Panc1 (cell line): ENCODE measurements at regions not wholly inside any gene's neighbourhood (a gene's known extent, or its start where the extent isn't known, plus 50 kb on each side); places are given as distances from the start of the nearest gene placed in this dataset.

Source experiments
- POLR2AphosphoS5 ChIP-seq: IDR thresholded peaks from 2 replicates; pipeline ENCODE4 v1.6.1; 2012; ENCODE audit warnings: mild to moderate bottlenecking, low read depth, low read length, moderate library complexity
- REST ChIP-seq, 2 experiments: IDR thresholded peaks; 2 replicates each; pipeline ENCODE4 v1.6.1; 2011 to 2012; ENCODE audit warnings: low read depth in 2 of 2, control low read depth in 1 of 2, low read length in 1 of 2, mild to moderate bottlenecking in 1 of 2, moderate library complexity in 1 of 2; ENCODE audit not compliant: insufficient read depth in 1 of 2
- SIN3A ChIP-seq: IDR thresholded peaks from 2 replicates; pipeline ENCODE4 v1.6.1; 2012; ENCODE audit warnings: low read depth, mild to moderate bottlenecking, low read length, moderate library complexity, borderline replicate concordance; ENCODE audit not compliant: insufficient read depth
- TCF7L2 ChIP-seq: IDR thresholded peaks from 2 replicates; pipeline ENCODE4 v1.6.1; 2011; ENCODE audit warnings: mild to moderate bottlenecking, low read depth, low read length, inconsistent platforms
- TF ChIP-seq, protein P1 (sequence below): fragments of 450-650 bp; IDR thresholded peaks from 2 replicates; pipeline ENCODE4 v1.5.1; 2017; ENCODE audit warnings: mild to moderate bottlenecking

DNA sequence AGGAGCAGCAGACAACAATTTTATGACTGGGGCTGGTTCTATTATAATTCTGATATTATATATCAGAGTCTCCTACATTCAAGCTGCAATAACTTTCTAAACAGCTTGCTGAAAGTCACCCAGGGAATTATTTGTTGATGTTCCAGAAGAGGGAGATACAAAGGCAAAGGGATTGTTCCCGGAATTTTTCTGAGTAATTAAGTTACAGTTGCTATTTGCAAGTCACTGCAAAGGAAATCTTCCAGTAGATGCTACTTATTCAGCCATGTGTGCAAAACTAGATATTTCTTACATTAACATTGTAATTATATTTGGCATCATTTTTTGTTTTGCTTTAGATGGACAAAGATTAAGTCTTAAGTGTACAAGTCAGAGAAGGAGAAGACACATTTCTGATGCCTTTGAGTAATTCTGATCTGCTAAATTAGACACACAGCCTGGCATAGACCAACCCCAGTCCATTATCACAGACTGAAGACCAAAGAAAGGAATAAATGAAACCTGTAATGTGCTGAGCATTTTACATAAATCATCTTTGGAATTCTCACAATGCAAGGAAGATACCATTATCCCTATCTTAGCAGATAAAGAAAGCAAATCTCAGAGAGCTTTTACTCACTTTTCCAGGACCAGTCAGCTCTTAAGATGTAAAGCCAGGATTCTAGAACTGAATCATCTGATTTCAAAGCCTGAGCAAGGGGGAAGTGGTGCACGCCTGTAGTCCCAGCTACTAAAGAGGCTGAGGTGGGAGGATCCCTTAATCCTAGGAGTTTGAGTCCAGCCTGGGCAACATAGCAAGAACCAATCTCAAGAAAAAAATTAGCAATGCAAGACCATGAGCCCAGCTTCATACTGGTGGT, 62.6 kb upstream of the AKAP12 start:
- TF ChIP-seq TCF7L2 (no peak), REST (IDR thresholded peaks at IDR 0.05; ENCODE audit: insufficient read depth in 1 of 2, low read depth in 2 of 2, low read length in 1 of 2) (no peak), POLR2AphosphoS5 (no peak), SIN3A (no peak)
- TF ChIP-seq, protein P1, sequence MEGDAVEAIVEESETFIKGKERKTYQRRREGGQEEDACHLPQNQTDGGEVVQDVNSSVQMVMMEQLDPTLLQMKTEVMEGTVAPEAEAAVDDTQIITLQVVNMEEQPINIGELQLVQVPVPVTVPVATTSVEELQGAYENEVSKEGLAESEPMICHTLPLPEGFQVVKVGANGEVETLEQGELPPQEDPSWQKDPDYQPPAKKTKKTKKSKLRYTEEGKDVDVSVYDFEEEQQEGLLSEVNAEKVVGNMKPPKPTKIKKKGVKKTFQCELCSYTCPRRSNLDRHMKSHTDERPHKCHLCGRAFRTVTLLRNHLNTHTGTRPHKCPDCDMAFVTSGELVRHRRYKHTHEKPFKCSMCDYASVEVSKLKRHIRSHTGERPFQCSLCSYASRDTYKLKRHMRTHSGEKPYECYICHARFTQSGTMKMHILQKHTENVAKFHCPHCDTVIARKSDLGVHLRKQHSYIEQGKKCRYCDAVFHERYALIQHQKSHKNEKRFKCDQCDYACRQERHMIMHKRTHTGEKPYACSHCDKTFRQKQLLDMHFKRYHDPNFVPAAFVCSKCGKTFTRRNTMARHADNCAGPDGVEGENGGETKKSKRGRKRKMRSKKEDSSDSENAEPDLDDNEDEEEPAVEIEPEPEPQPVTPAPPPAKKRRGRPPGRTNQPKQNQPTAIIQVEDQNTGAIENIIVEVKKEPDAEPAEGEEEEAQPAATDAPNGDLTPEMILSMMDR, result no peak
